Ishikawa (cell line): ENCODE measurements at regions not wholly inside any gene's neighbourhood (a gene's known extent, or its start where the extent isn't known, plus 50 kb on each side); places are given as distances from the start of the nearest gene placed in this dataset.

ENCODE experiments used
- CEBPB ChIP-seq: IDR thresholded peaks from 2 replicates; pipeline ENCODE4 v1.6.1; 2012
- CREB1 ChIP-seq: IDR thresholded peaks from 2 replicates; pipeline ENCODE4 v1.6.1; 2012; ENCODE audit warnings: low read depth
- EGR1 ChIP-seq: IDR thresholded peaks from 2 replicates; pipeline ENCODE4 v1.6.1; 2012
- EP300 ChIP-seq: IDR thresholded peaks from 2 replicates; pipeline ENCODE4 v1.6.1; 2012; ENCODE audit warnings: borderline replicate concordance
- MAX ChIP-seq: IDR thresholded peaks from 2 replicates; pipeline ENCODE4 v1.6.1; 2012
- RAD21 ChIP-seq: IDR thresholded peaks from 2 replicates; pipeline ENCODE4 v1.6.1; 2012; ENCODE audit warnings: low read depth
- TAF1 ChIP-seq: IDR thresholded peaks from 2 replicates; pipeline ENCODE4 v1.6.1; 2012; ENCODE audit warnings: low read depth, mild to moderate bottlenecking
- TEAD4 ChIP-seq: IDR thresholded peaks from 2 replicates; pipeline ENCODE4 v1.6.1; 2012
- YY1 ChIP-seq: IDR thresholded peaks from 2 replicates; pipeline ENCODE4 v1.6.1; 2012; ENCODE audit warnings: low read depth
- ZBTB7A ChIP-seq: IDR thresholded peaks from 2 replicates; pipeline ENCODE4 v1.6.1; 2012; ENCODE audit warnings: low read depth
- TF ChIP-seq, protein P1 (sequence below): IDR thresholded peaks from 2 replicates; pipeline ENCODE4 v1.6.1; 2012; ENCODE audit warnings: low read depth, mild to moderate bottlenecking

DNA sequence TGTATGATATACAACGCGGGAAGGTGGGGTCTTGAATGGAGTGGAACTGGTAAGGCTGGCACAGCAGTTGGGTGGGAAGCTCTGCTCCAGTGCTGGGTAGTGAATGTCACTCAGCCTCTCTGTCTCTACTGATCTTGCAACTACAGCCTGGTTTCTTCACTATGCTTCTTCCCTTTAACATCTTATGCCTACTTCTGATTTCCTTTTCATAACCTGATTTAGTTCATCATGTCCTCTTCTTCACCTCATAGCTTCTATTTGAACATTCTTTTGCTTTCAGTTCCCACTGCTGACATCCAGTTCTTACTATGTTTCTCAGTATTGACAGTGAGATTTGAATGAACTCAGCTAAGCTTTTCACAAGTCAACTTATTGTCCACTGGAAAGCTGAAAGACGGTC lies 286.2 kb downstream of the ARL6IP6 start:
- no peak for TF ChIP-seq CREB1
- TF ChIP-seq EP300, result no peak
- TF ChIP-seq TEAD4, result no peak
- no peak for TF ChIP-seq MAX
- TF ChIP-seq CEBPB, result no peak
- TF ChIP-seq, protein P1, sequence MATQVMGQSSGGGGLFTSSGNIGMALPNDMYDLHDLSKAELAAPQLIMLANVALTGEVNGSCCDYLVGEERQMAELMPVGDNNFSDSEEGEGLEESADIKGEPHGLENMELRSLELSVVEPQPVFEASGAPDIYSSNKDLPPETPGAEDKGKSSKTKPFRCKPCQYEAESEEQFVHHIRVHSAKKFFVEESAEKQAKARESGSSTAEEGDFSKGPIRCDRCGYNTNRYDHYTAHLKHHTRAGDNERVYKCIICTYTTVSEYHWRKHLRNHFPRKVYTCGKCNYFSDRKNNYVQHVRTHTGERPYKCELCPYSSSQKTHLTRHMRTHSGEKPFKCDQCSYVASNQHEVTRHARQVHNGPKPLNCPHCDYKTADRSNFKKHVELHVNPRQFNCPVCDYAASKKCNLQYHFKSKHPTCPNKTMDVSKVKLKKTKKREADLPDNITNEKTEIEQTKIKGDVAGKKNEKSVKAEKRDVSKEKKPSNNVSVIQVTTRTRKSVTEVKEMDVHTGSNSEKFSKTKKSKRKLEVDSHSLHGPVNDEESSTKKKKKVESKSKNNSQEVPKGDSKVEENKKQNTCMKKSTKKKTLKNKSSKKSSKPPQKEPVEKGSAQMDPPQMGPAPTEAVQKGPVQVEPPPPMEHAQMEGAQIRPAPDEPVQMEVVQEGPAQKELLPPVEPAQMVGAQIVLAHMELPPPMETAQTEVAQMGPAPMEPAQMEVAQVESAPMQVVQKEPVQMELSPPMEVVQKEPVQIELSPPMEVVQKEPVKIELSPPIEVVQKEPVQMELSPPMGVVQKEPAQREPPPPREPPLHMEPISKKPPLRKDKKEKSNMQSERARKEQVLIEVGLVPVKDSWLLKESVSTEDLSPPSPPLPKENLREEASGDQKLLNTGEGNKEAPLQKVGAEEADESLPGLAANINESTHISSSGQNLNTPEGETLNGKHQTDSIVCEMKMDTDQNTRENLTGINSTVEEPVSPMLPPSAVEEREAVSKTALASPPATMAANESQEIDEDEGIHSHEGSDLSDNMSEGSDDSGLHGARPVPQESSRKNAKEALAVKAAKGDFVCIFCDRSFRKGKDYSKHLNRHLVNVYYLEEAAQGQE, result no peak
- TF ChIP-seq ZBTB7A, result no peak
- no peak for TF ChIP-seq TAF1
- no peak for TF ChIP-seq RAD21
- TF ChIP-seq YY1, result no peak
- no peak for TF ChIP-seq EGR1
